Vagina (tissue), 2 donors: ENCODE measurements at regions not wholly inside any gene's neighbourhood (a gene's known extent, or its start where the extent isn't known, plus 50 kb on each side); places are given as distances from the start of the nearest gene placed in this dataset.
A peak's percentile ranks its signal among the peaks of the same experiment; 100 is the strongest.

ENCODE experiments used
- DNase-seq, 2 donors: peaks; one replicate each; pipeline ENCODE4 v3.0.0-alpha.2; 2017; ENCODE audit errors: extremely low spot score in 2 of 2
- H3K27ac ChIP-seq: fragments of 200-600 bp; sonication (generic); one replicate; pipeline ENCODE4 v1.5.1; 2019
- H3K27me3 ChIP-seq: fragments of 200-600 bp; sonication (generic); one replicate; pipeline ENCODE4 v1.5.1; 2019
- H3K36me3 ChIP-seq, 2 donors: fragments of 200-600 bp; sonication (generic); one replicate each; pipeline ENCODE4 v1.5.1; 2017 to 2019
- H3K4me1 ChIP-seq: fragments of 200-600 bp; sonication (generic); one replicate; pipeline ENCODE4 v1.5.1; 2019
- H3K4me3 ChIP-seq, 2 donors: fragments of 200-600 bp; sonication (generic); 1 replicate in 1 of 2; 2 replicates in 1 of 2; pipeline ENCODE4 v1.5.1; 2016 to 2019
- H3K9me3 ChIP-seq: fragments of 200-600 bp; sonication (generic); one replicate; pipeline ENCODE4 v1.5.1; 2019
- CTCF ChIP-seq, 3 experiments: fragments of 450-650 bp in 2 of 3; fragments of 200-600 bp in 1 of 3; sonication (generic) in 1 of 3; IDR thresholded peaks; one replicate each; pipeline ENCODE4 v1.5.1; 2017 to 2019; ENCODE audit warnings: antibody characterized with exemption in 3 of 3, mild to moderate bottlenecking in 2 of 3, moderate library complexity in 2 of 3
- POLR2A ChIP-seq, 2 donors: fragments of 450-650 bp; IDR thresholded peaks; one replicate each; pipeline ENCODE4 v1.6.1; 2017; ENCODE audit warnings: antibody characterized with exemption in 2 of 2, mild to moderate bottlenecking in 2 of 2, moderate library complexity in 2 of 2
- POLR2AphosphoS5 ChIP-seq, 2 donors: sonication (generic); formaldehyde crosslinking; IDR thresholded peaks; one replicate each; pipeline ENCODE4 v1.9.0; 2017; ENCODE audit warnings: antibody characterized with exemption in 2 of 2, mild to moderate bottlenecking in 2 of 2, low read depth in 1 of 2; ENCODE audit not compliant: insufficient read depth in 1 of 2
- intact Hi-C: fragments of 100-400 bp; cut with DNase I; formaldehyde crosslinking; loops from one replicate; pipeline ENCODE4 v1.15.1; 2023

- Histone ChIP-seq H3K4me1 (no peaks in the 10 kb centered on the region), H3K36me3 (no peaks in the 10 kb centered on the region), H3K27ac (no peak overlapping the region), H3K4me3 (no peak overlapping the region), H3K9me3 (no peaks in the 10 kb centered on the region), H3K27me3 (no peaks in the 10 kb centered on the region)
- TF ChIP-seq CTCF (IDR thresholded peaks at IDR 0.05): no peak
- TF ChIP-seq POLR2A (IDR thresholded peaks at IDR 0.05): no peak
- no peak for TF ChIP-seq POLR2AphosphoS5 (IDR thresholded peaks at IDR 0.05; ENCODE audit: insufficient read depth in 1 of 2, low read depth in 1 of 2)
- intact Hi-C loops: no loop called here
- DNase-seq: no peak
These were observed 479.7 kb upstream of the NR2F2 start for GRCh38 chr15:95850837-95851236.

GRCh38 chr15:95853350-95853749 lies 477.1 kb upstream of the NR2F2 start:
- intact Hi-C loops: no loop called here
- DNase-seq: no peak
- TF ChIP-seq POLR2AphosphoS5 (IDR thresholded peaks at IDR 0.05; ENCODE audit: insufficient read depth in 1 of 2, low read depth in 1 of 2) (no peak), POLR2A (IDR thresholded peaks at IDR 0.05) (no peak)

GRCh38 chr15:95857124-95857757 lies 473.3 kb upstream of the NR2F2 start:
- H3K36me3 ChIP-seq: no peaks in the 10 kb centered on the region
- no peaks in the 10 kb centered on the region for H3K4me1 ChIP-seq
- DNase-seq: no peak
- no peak overlapping the region for H3K4me3 ChIP-seq
- intact Hi-C loops: no loop called here
- TF ChIP-seq POLR2A (IDR thresholded peaks at IDR 0.05) (no peak), POLR2AphosphoS5 (IDR thresholded peaks at IDR 0.05; ENCODE audit: insufficient read depth in 1 of 2, low read depth in 1 of 2) (no peak), CTCF (IDR thresholded peaks at IDR 0.05) (no peak)
- no peaks in the 10 kb centered on the region for H3K9me3 ChIP-seq
- H3K27ac ChIP-seq: peak overlapping the region; percentile 25
- H3K27me3 ChIP-seq: no peaks in the 10 kb centered on the region

More at GRCh38 chr15:95853350-95853749, 477.1 kb upstream of the NR2F2 start:
- no peaks in the 10 kb centered on the region for H3K27me3 ChIP-seq
- no peak overlapping the region for H3K4me3 ChIP-seq
- no peaks in the 10 kb centered on the region for H3K36me3 ChIP-seq
- no peaks in the 10 kb centered on the region for H3K9me3 ChIP-seq
- no peaks in the 10 kb centered on the region for H3K4me1 ChIP-seq
- no peak overlapping the region for H3K27ac ChIP-seq

GRCh38 chr15:95857758-95858157 lies 472.7 kb upstream of the NR2F2 start:
- Histone ChIP-seq H3K4me3 (no peak overlapping the region), H3K9me3 (no peaks in the 10 kb centered on the region), H3K27me3 (no peaks in the 10 kb centered on the region), H3K27ac (peak overlapping the region; percentile 25), H3K4me1 (no peaks in the 10 kb centered on the region), H3K36me3 (no peaks in the 10 kb centered on the region)
- no peak for DNase-seq
- TF ChIP-seq POLR2AphosphoS5 (IDR thresholded peaks at IDR 0.05; ENCODE audit: insufficient read depth in 1 of 2, low read depth in 1 of 2): peak in 1 of 2 donors; percentile 52
- no peak for TF ChIP-seq CTCF (IDR thresholded peaks at IDR 0.05)
- intact Hi-C loops: no loop called here

- intact Hi-C loops: no loop called here
- Histone ChIP-seq H3K27me3 (no peaks in the 10 kb centered on the region), H3K9me3 (no peaks in the 10 kb centered on the region), H3K36me3 (no peaks in the 10 kb centered on the region), H3K4me1 (no peaks in the 10 kb centered on the region), H3K27ac (no peak overlapping the region), H3K4me3 (no peak overlapping the region)
- DNase-seq: no peak
- no peak for TF ChIP-seq POLR2AphosphoS5 (IDR thresholded peaks at IDR 0.05; ENCODE audit: insufficient read depth in 1 of 2, low read depth in 1 of 2)
- no peak for TF ChIP-seq POLR2A (IDR thresholded peaks at IDR 0.05)
- no peak for TF ChIP-seq CTCF (IDR thresholded peaks at IDR 0.05)
These were observed 470.1 kb upstream of the NR2F2 start for GRCh38 chr15:95860406-95860805.
